Uterus (tissue), 3 donors: ENCODE measurements at regions not wholly inside any gene's neighbourhood (a gene's known extent, or its start where the extent isn't known, plus 50 kb on each side); places are given as distances from the start of the nearest gene placed in this dataset.

Source experiments
- DNase-seq, 2 donors: peaks; one replicate each; pipeline ENCODE4 v3.0.0-alpha.2; 2019 to 2020
- H3K27ac ChIP-seq, 2 donors: fragments of 200-600 bp; sonication (generic); 1 replicate in 1 of 2; 2 replicates in 1 of 2; pipeline ENCODE4 v1.5.1; 2016 to 2018
- H3K27me3 ChIP-seq, 2 donors: fragments of 200-600 bp; sonication (generic); one replicate each; pipeline ENCODE4 v1.5.1; 2018 to 2019; ENCODE audit warnings: control low read depth in 1 of 2
- H3K36me3 ChIP-seq, 2 donors: fragments of 200-600 bp; sonication (generic); one replicate each; pipeline ENCODE4 v1.5.1; 2019; ENCODE audit warnings: control low read depth in 1 of 2
- H3K4me1 ChIP-seq, 2 donors: fragments of 200-600 bp; sonication (generic); one replicate each; pipeline ENCODE4 v1.5.1; 2018 to 2019; ENCODE audit warnings: control low read depth in 1 of 2
- H3K4me3 ChIP-seq, 2 donors: fragments of 200-600 bp; sonication (generic); 1 replicate in 1 of 2; 2 replicates in 1 of 2; pipeline ENCODE4 v1.5.1; 2018 to 2019; ENCODE audit warnings: mild to moderate bottlenecking in 1 of 2
- H3K9me3 ChIP-seq, 2 donors: fragments of 200-600 bp; sonication (generic); one replicate each; pipeline ENCODE4 v1.5.1; 2019; ENCODE audit warnings: control low read depth in 1 of 2
- CTCF ChIP-seq, 4 experiments: fragments of 200-600 bp in 2 of 4; fragments of 450-650 bp in 2 of 4; sonication (generic) in 2 of 4; IDR thresholded peaks; one replicate each; pipeline ENCODE4 v1.5.1; 2016 to 2019; ENCODE audit warnings: antibody characterized with exemption in 4 of 4, mild to moderate bottlenecking in 2 of 4, moderate library complexity in 1 of 4
- POLR2A ChIP-seq, 2 donors: fragments of 450-650 bp; IDR thresholded peaks; one replicate each; pipeline ENCODE4 v1.6.1; 2016; ENCODE audit warnings: antibody characterized with exemption in 2 of 2, mild to moderate bottlenecking in 1 of 2, moderate library complexity in 1 of 2
- intact Hi-C: fragments of 100-400 bp; cut with DNase I; formaldehyde crosslinking; loops from one replicate; pipeline ENCODE4 v1.15.1; 2023; ENCODE audit warnings: low total_unique reads
- donor health status: DM: yes; HTN: yes; CAD: no.

GRCh38 chr18:2396162-2396505 lies 175.2 kb downstream of the METTL4 start:
- H3K9me3 ChIP-seq: no peaks in the 10 kb centered on the region
- intact Hi-C loops: no loop called here
- H3K36me3 ChIP-seq: no peaks in the 10 kb centered on the region
- no peak overlapping the region for H3K4me3 ChIP-seq
- H3K27me3 ChIP-seq: no peaks in the 10 kb centered on the region
- no peak for DNase-seq
- H3K27ac ChIP-seq: no peak overlapping the region
- no peaks in the 10 kb centered on the region for H3K4me1 ChIP-seq
- TF ChIP-seq POLR2A (IDR thresholded peaks at IDR 0.05): no peak
- no peak for TF ChIP-seq CTCF (IDR thresholded peaks at IDR 0.05)

- intact Hi-C loops: no loop called here
- no peak for TF ChIP-seq CTCF (IDR thresholded peaks at IDR 0.05)
- no peak for TF ChIP-seq POLR2A (IDR thresholded peaks at IDR 0.05)
- no peak overlapping the region for H3K4me3 ChIP-seq
- no peaks in the 10 kb centered on the region for H3K4me1 ChIP-seq
- H3K27me3 ChIP-seq: no peaks in the 10 kb centered on the region
- no peaks in the 10 kb centered on the region for H3K36me3 ChIP-seq
- no peaks in the 10 kb centered on the region for H3K9me3 ChIP-seq
- H3K27ac ChIP-seq: no peak overlapping the region
- DNase-seq: no peak
Observed at GRCh38 chr18:2400701-2401196, 170.6 kb downstream of the METTL4 start.

GRCh38 chr18:2402084-2402483 lies 169.2 kb downstream of the METTL4 start:
- intact Hi-C loops: no loop called here
- no peak overlapping the region for H3K4me3 ChIP-seq
- H3K27me3 ChIP-seq: no peaks in the 10 kb centered on the region
- no peaks in the 10 kb centered on the region for H3K9me3 ChIP-seq
- TF ChIP-seq CTCF (IDR thresholded peaks at IDR 0.05) (no peak), POLR2A (IDR thresholded peaks at IDR 0.05) (no peak)
- no peaks in the 10 kb centered on the region for H3K4me1 ChIP-seq
- no peak for DNase-seq
- no peak overlapping the region for H3K27ac ChIP-seq
- no peaks in the 10 kb centered on the region for H3K36me3 ChIP-seq

- no peaks in the 10 kb centered on the region for H3K4me1 ChIP-seq
- H3K27ac ChIP-seq: no peak overlapping the region
- H3K27me3 ChIP-seq: no peaks in the 10 kb centered on the region
- no peak for DNase-seq
- no peaks in the 10 kb centered on the region for H3K36me3 ChIP-seq
- no peaks in the 10 kb centered on the region for H3K9me3 ChIP-seq
- intact Hi-C loops: no loop called here
- no peak overlapping the region for H3K4me3 ChIP-seq
- no peak for TF ChIP-seq CTCF (IDR thresholded peaks at IDR 0.05)
- no peak for TF ChIP-seq POLR2A (IDR thresholded peaks at IDR 0.05)
Observed at GRCh38 chr18:2406544-2406943, 164.8 kb downstream of the METTL4 start.

- Histone ChIP-seq H3K36me3 (no peaks in the 10 kb centered on the region), H3K4me1 (no peaks in the 10 kb centered on the region), H3K9me3 (no peaks in the 10 kb centered on the region), H3K27me3 (no peaks in the 10 kb centered on the region), H3K4me3 (no peak overlapping the region), H3K27ac (no peak overlapping the region)
- DNase-seq: no peak
- intact Hi-C loops: no loop called here
- no peak for TF ChIP-seq POLR2A (IDR thresholded peaks at IDR 0.05)
- TF ChIP-seq CTCF (IDR thresholded peaks at IDR 0.05): no peak
Observed at GRCh38 chr18:2407961-2408360, 163.3 kb downstream of the METTL4 start.
